ENCODE measurements at regions not wholly inside any gene's neighbourhood (a gene's known extent, or its start where the extent isn't known, plus 50 kb on each side); places are given as distances from the start of the nearest gene placed in this dataset.

- Histone ChIP-seq H3K4me3 (no peak overlapping the region), H3K9me3 (no peaks in the 10 kb centered on the region), H3K27me3 (replicated peaks; ENCODE audit: insufficient read depth) (no peaks in the 10 kb centered on the region), H3K27ac (no peak overlapping the region), H3K4me1 (ENCODE audit: control insufficient read depth in 1 of 2, low read depth in 2 of 2) (no peaks in the 10 kb centered on the region), H3K36me3 (no peaks in the 10 kb centered on the region)
- ATAC-seq (ENCODE audit: insufficient number of reproducible peaks, low FRiP score, low read depth), result no peak
- DNase-seq (ENCODE audit: low spot score), result no peak
- TF ChIP-seq CTCF (IDR thresholded peaks at IDR 0.05), result no peak
Measured at GRCh38 chr15:94040541-94041248, 190.7 kb upstream of the MCTP2 start.

GRCh38 chr15:94036156-94036555 is 195.2 kb upstream of the MCTP2 start:
- no peak for DNase-seq (ENCODE audit: low spot score)
- Histone ChIP-seq H3K27me3 (replicated peaks; ENCODE audit: insufficient read depth) (no peaks in the 10 kb centered on the region), H3K4me3 (no peak overlapping the region)

GRCh38 chr15:94033683-94034020 is 197.7 kb upstream of the MCTP2 start:
- TF ChIP-seq CTCF (IDR thresholded peaks at IDR 0.05), result no peak
- H3K4me1 ChIP-seq (ENCODE audit: control insufficient read depth in 1 of 2, low read depth in 2 of 2), result no peaks in the 10 kb centered on the region
- no peak overlapping the region for H3K4me3 ChIP-seq
- ATAC-seq (ENCODE audit: insufficient number of reproducible peaks, low FRiP score, low read depth) (no peak), DNase-seq (ENCODE audit: low spot score) (no peak)
- H3K9me3 ChIP-seq, result no peaks in the 10 kb centered on the region
- H3K27ac ChIP-seq, result no peak overlapping the region
- no peaks in the 10 kb centered on the region for H3K36me3 ChIP-seq
- no peaks in the 10 kb centered on the region for H3K27me3 ChIP-seq (replicated peaks; ENCODE audit: insufficient read depth)

More at GRCh38 chr15:94036156-94036555, 195.2 kb upstream of the MCTP2 start:
- ATAC-seq (ENCODE audit: insufficient number of reproducible peaks, low FRiP score, low read depth), result no peak
- H3K27ac ChIP-seq, result no peak overlapping the region
- no peak for TF ChIP-seq CTCF (IDR thresholded peaks at IDR 0.05)
- no peaks in the 10 kb centered on the region for H3K4me1 ChIP-seq (ENCODE audit: control insufficient read depth in 1 of 2, low read depth in 2 of 2)
- H3K9me3 ChIP-seq, result no peaks in the 10 kb centered on the region
- no peaks in the 10 kb centered on the region for H3K36me3 ChIP-seq

GRCh38 chr15:94033014-94033682 is 198.2 kb upstream of the MCTP2 start:
- no peaks in the 10 kb centered on the region for H3K9me3 ChIP-seq
- TF ChIP-seq CTCF (IDR thresholded peaks at IDR 0.05), result no peak
- H3K27ac ChIP-seq, result no peak overlapping the region
- ATAC-seq (ENCODE audit: insufficient number of reproducible peaks, low FRiP score, low read depth) (no peak), DNase-seq (ENCODE audit: low spot score) (no peak)
- H3K4me3 ChIP-seq, result no peak overlapping the region
- no peaks in the 10 kb centered on the region for H3K4me1 ChIP-seq (ENCODE audit: control insufficient read depth in 1 of 2, low read depth in 2 of 2)
- H3K27me3 ChIP-seq (replicated peaks; ENCODE audit: insufficient read depth), result no peaks in the 10 kb centered on the region
- no peaks in the 10 kb centered on the region for H3K36me3 ChIP-seq

GRCh38 chr15:94032571-94032970 is 198.8 kb upstream of the MCTP2 start:
- ATAC-seq (ENCODE audit: insufficient number of reproducible peaks, low FRiP score, low read depth), result no peak
- Histone ChIP-seq H3K27me3 (replicated peaks; ENCODE audit: insufficient read depth) (no peaks in the 10 kb centered on the region), H3K36me3 (no peaks in the 10 kb centered on the region), H3K4me1 (ENCODE audit: control insufficient read depth in 1 of 2, low read depth in 2 of 2) (no peaks in the 10 kb centered on the region), H3K4me3 (no peak overlapping the region), H3K9me3 (no peaks in the 10 kb centered on the region), H3K27ac (no peak overlapping the region)
- no peak for DNase-seq (ENCODE audit: low spot score)
- TF ChIP-seq CTCF (IDR thresholded peaks at IDR 0.05), result no peak
